K562 (cell line): ENCODE measurements at regions not wholly inside any gene's neighbourhood (a gene's known extent, or its start where the extent isn't known, plus 50 kb on each side); places are given as distances from the start of the nearest gene placed in this dataset.

Experiments
- ATAC-seq: fragments of 200-7000 bp; cut with Tn5 transposase; 3 replicates; pipeline ENCODE4 v1.9.1; 2020; ENCODE audit warnings: moderate library complexity
- BruUV-seq: library from RNA; stranded (reverse); fragments of 400-500 nt; replicated peaks from 2 replicates; lab custom pipeline; 2021; lab: Mats Ljungman, UMichigan
- CTCF ChIA-PET: fragments of 300-600 bp; formaldehyde crosslinking; extraction: SDS; loops from one replicate; lab custom pipeline; 2021; ENCODE audit warnings: low intra/inter-chr PET ratio; lab: Yijun Ruan, JAX
- POLR2A ChIA-PET: fragments of 300-600, 350-650 bp; sonication (Branson Sonifier 250); formaldehyde crosslinking; extraction: SDS; loops from one replicate; lab custom pipeline; 2021; ENCODE audit warnings: antibody characterized with exemption, inconsistent platforms; lab: Yijun Ruan, JAX
- DNase-seq, 4 experiments: peaks; one replicate each; pipeline versions ENCODE4 v3.0.0 to v3.0.0-alpha.2; 2011 to 2018; ENCODE audit warnings: low spot score in 3 of 4, mixed read lengths in 3 of 4; ENCODE audit errors: extremely low read depth in 1 of 4
- FAIRE-seq: peaks from 2 replicates; lab custom pipeline; 2011; peaks lifted over from hg19 to GRCh38; lab: Jason Lieb, UNC
- H2AFZ ChIP-seq: 2 replicates; pipeline ENCODE4 v1.6.0; 2011; ENCODE audit warnings: low read depth, low read length, control low read depth, inconsistent platforms
- H3K27ac ChIP-seq: fragments of 200-600 bp; 3 replicates; pipeline ENCODE4 v1.8.0; 2011; ENCODE audit warnings: low read depth, mild to moderate bottlenecking, control low read depth, inconsistent platforms, low read length, moderate library complexity, mixed read lengths; ENCODE audit errors: extremely low read depth
- H3K27me3 ChIP-seq, 2 experiments: fragments of 300-600 bp in 1 of 2; 2 replicates in 1 of 2; 3 replicates in 1 of 2; pipeline versions ENCODE4 v1.6.0 to v1.8.0; 2011; ENCODE audit warnings: inconsistent platforms in 2 of 2, low read length in 2 of 2, mild to moderate bottlenecking in 1 of 2, mixed read lengths in 1 of 2, moderate library complexity in 1 of 2; ENCODE audit not compliant: control insufficient read depth in 2 of 2, insufficient read depth in 2 of 2
- H3K36me3 ChIP-seq: fragments of 300-600 bp; 3 replicates; pipeline ENCODE4 v1.8.0; 2011; ENCODE audit warnings: mild to moderate bottlenecking, low read length, inconsistent platforms; ENCODE audit not compliant: control insufficient read depth, insufficient read depth
- H3K4me1 ChIP-seq, 2 experiments: fragments of 200-600 bp in 1 of 2; replicated peaks in 1 of 2; 2 replicates in 1 of 2; 3 replicates in 1 of 2; pipeline versions ENCODE4 v1.5.1 to v1.8.0; 2011; ENCODE audit warnings: inconsistent platforms in 2 of 2, low read length in 2 of 2, mild to moderate bottlenecking in 1 of 2, mixed read lengths in 1 of 2, moderate library complexity in 1 of 2; ENCODE audit not compliant: control insufficient read depth in 2 of 2, insufficient read depth in 2 of 2
- H3K4me2 ChIP-seq: 2 replicates; pipeline ENCODE4 v1.6.1; 2011; ENCODE audit warnings: low read length, control low read depth, inconsistent platforms, mixed read lengths; ENCODE audit not compliant: insufficient read depth
- H3K4me3 ChIP-seq: fragments of 200-600 bp; sonication (generic), shearing (Covaris generic); 2 replicates; pipeline ENCODE4 v1.5.1; 2016; ENCODE audit warnings: control low read depth, inconsistent platforms
- H3K79me2 ChIP-seq: fragments of 200-600 bp; 3 replicates; pipeline ENCODE4 v1.8.0; 2011; ENCODE audit warnings: low read length, inconsistent platforms; ENCODE audit not compliant: control insufficient read depth, insufficient read depth
- H3K9ac ChIP-seq, 2 experiments: 2 replicates each; pipeline versions ENCODE4 v1.6.0 to v1.6.1; 2011; ENCODE audit warnings: low read depth in 2 of 2, low read length in 2 of 2, control low read depth in 1 of 2, inconsistent platforms in 1 of 2, mild to moderate bottlenecking in 1 of 2, mixed read lengths in 1 of 2; ENCODE audit not compliant: insufficient read depth in 1 of 2
- H3K9me1 ChIP-seq: one replicate; pipeline ENCODE4 v1.6.0; 2011; ENCODE audit warnings: inconsistent platforms, mild to moderate bottlenecking, low read length, moderate library complexity; ENCODE audit not compliant: control insufficient read depth, insufficient read depth
- H3K9me3 ChIP-seq: replicated peaks from 2 replicates; pipeline ENCODE4 v1.5.1; 2011; ENCODE audit warnings: low read depth, low read length, inconsistent platforms; ENCODE audit not compliant: control insufficient read depth, insufficient read depth
- H4K20me1 ChIP-seq: replicated peaks from 2 replicates; pipeline ENCODE4 v1.6.1; 2011; ENCODE audit warnings: low read length, inconsistent platforms, mixed read lengths; ENCODE audit not compliant: control insufficient read depth, insufficient read depth
- BRCA1 ChIP-seq, 2 experiments: fragments of 450-650 bp in 1 of 2; sonication (generic) in 1 of 2; formaldehyde crosslinking in 1 of 2; IDR thresholded peaks; 2 replicates each; pipeline versions ENCODE4 v1.5.0 to v1.6.1; 2017 to 2020; ENCODE audit warnings: mild to moderate bottlenecking in 1 of 2, missing genetic modification reagents in 1 of 2
- GABPB1 ChIP-seq: sonication (generic); formaldehyde crosslinking; IDR thresholded peaks from 2 replicates; pipeline ENCODE4 v1.8.0; 2022; ENCODE audit warnings: mild to moderate bottlenecking, missing genetic modification reagents
- GATAD2B ChIP-seq: fragments of 450-650 bp; IDR thresholded peaks from 2 replicates; pipeline ENCODE4 v1.6.1; 2017; ENCODE audit warnings: mild to moderate bottlenecking, borderline replicate concordance
- HNRNPH1 ChIP-seq: fragments of 200-400 bp; formaldehyde crosslinking; optimal IDR thresholded peaks from 2 replicates; pipeline ENCODE3; 2017; ENCODE audit warnings: low read depth, mild to moderate bottlenecking, low read length, moderate library complexity
- LARP7 ChIP-seq: fragments of 450-650 bp; IDR thresholded peaks from 2 replicates; pipeline ENCODE4 v1.6.1; 2016
- POLR2G ChIP-seq: fragments of 200-400 bp; formaldehyde crosslinking; IDR thresholded peaks from 2 replicates; pipeline ENCODE4 v1.6.1; 2017; ENCODE audit warnings: low read depth, mild to moderate bottlenecking, antibody characterized with exemption, low read length, moderate library complexity
- RBM25 ChIP-seq: fragments of 200-400 bp; formaldehyde crosslinking; IDR thresholded peaks from 2 replicates; pipeline ENCODE4 v1.6.1; 2018; ENCODE audit warnings: low read length, low read depth, moderate library complexity; ENCODE audit not compliant: severe bottlenecking
- SAFB ChIP-seq: fragments of 200-400 bp; formaldehyde crosslinking; IDR thresholded peaks from 2 replicates; pipeline ENCODE4 v1.6.1; 2017; ENCODE audit warnings: low read depth, low read length, borderline replicate concordance
- SREBF2 ChIP-seq: sonication (generic); formaldehyde crosslinking; IDR thresholded peaks from 2 replicates; pipeline ENCODE4 v1.4.0; 2020; ENCODE audit warnings: mild to moderate bottlenecking, missing genetic modification reagents
- XRCC4 ChIP-seq: IDR thresholded peaks from one replicate; pipeline ENCODE4 v1.6.1; 2011; ENCODE audit not compliant: insufficient read depth, insufficient read length; ENCODE audit errors: extremely low read depth
- ZBTB9 ChIP-seq: fragments of 450-650 bp; formaldehyde crosslinking; IDR thresholded peaks from 2 replicates; pipeline ENCODE4 v1.4.0; 2020; ENCODE audit warnings: mild to moderate bottlenecking, moderate library complexity
- ZC3H4 ChIP-seq: sonication (generic); formaldehyde crosslinking; IDR thresholded peaks from 2 replicates; pipeline ENCODE4 v1.9.0; 2021; ENCODE audit warnings: missing genetic modification reagents, borderline replicate concordance
- ZNF311 ChIP-seq: fragments of 250-450 bp; sonication (Bioruptor Pico); IDR thresholded peaks from 2 replicates; pipeline ENCODE4 v1.4.0; 2020; ENCODE audit warnings: mild to moderate bottlenecking, moderate library complexity
- ZNF561 ChIP-seq: fragments of 450-650 bp; formaldehyde crosslinking; conservative IDR thresholded peaks from 2 replicates; pipeline ENCODE4 v1.4.0; 2020; ENCODE audit warnings: mild to moderate bottlenecking, moderate library complexity
- WGBS: fragments of 100-300 bp; shearing (Covaris generic); methylation state at CpG from one replicate; pipeline ENCODE4 v1.1.6; 2016; ENCODE audit warnings: low coverage, mixed read lengths; ENCODE audit not compliant: insufficient coverage; ENCODE audit errors: missing lambda C conversion rate; 5-methylcytosine and 5-hydroxymethylcytosine counted together
- in situ Hi-C: fragments of 300-500 bp; cut with MboI; formaldehyde crosslinking; loops from 4 replicates; pipeline ENCODE4 v1.15.0; 2018; ENCODE audit warnings: inconsistent platforms, mixed read lengths
- intact Hi-C: fragments of 100-400 bp; cut with micrococcal nuclease; formaldehyde crosslinking; loops from 2 replicates; pipeline ENCODE4 v1.14.2; 2022
- TF ChIP-seq, protein P1 (sequence below): IDR thresholded peaks from 2 replicates; pipeline ENCODE4 v1.6.1; 2016; ENCODE audit warnings: missing genetic modification characterization, missing compliant biosample characterization

- H3K9ac ChIP-seq = no peak overlapping the region
- no peaks in the 10 kb centered on the region for H3K27me3 ChIP-seq
- no peak overlapping the region for H3K4me2 ChIP-seq
- no peaks in the 10 kb centered on the region for H3K9me3 ChIP-seq
- TF ChIP-seq ZNF311 (CRISPR knock-in tag) (no peak), LARP7 (no peak), POLR2G (no peak), SREBF2 (CRISPR knock-in tag) (no peak), XRCC4 (no peak), RBM25 (no peak), ZC3H4 (CRISPR knock-in tag) (no peak), GABPB1 (CRISPR knock-in tag) (no peak), BRCA1 (IDR thresholded peaks at IDR 0.05) (no peak), BRCA1 (CRISPR knock-in tag; IDR thresholded peaks at IDR 0.05) (no peak), GATAD2B (no peak), ZNF561 (no peak), SAFB (no peak), ZBTB9 (CRISPR knock-in tag) (no peak), HNRNPH1 (no peak)
- TF ChIP-seq, protein P1, sequence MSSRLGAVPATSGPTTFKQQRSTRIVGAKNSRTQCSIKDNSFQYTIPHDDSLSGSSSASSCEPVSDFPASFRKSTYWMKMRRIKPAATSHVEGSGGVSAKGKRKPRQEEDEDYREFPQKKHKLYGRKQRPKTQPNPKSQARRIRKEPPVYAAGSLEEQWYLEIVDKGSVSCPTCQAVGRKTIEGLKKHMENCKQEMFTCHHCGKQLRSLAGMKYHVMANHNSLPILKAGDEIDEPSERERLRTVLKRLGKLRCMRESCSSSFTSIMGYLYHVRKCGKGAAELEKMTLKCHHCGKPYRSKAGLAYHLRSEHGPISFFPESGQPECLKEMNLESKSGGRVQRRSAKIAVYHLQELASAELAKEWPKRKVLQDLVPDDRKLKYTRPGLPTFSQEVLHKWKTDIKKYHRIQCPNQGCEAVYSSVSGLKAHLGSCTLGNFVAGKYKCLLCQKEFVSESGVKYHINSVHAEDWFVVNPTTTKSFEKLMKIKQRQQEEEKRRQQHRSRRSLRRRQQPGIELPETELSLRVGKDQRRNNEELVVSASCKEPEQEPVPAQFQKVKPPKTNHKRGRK (tag) = no peak
- DNase-seq (no peak), FAIRE-seq (no peak), ATAC-seq (no peak)
- ChIA-PET CTCF (no interaction called here), POLR2A (no interaction called here)
- in situ Hi-C loops = no loop called here
- no peaks in the 10 kb centered on the region for H3K4me1 ChIP-seq
- intact Hi-C loops = loop anchor here (5.0 to 10.0 kb wide), 2 partner anchors 136 to 359 kb away; no protein-coding TSS in a partner anchor
- BruUV-seq = no TSS peak
- no peaks in the 10 kb centered on the region for H3K9me1 ChIP-seq
- H3K4me3 ChIP-seq = no peak overlapping the region
- WGBS = 0% methylated on average over 3 of the region's 3 CpGs
- no peak overlapping the region for H2AFZ ChIP-seq
- H3K27ac ChIP-seq = no peak overlapping the region
- H4K20me1 ChIP-seq = no peaks in the 10 kb centered on the region
- H3K36me3 ChIP-seq = no peaks in the 10 kb centered on the region
- H3K79me2 ChIP-seq = no peaks in the 10 kb centered on the region
Measured at GRCh38 chr9:88043647-88044046, 69.3 kb upstream of the CDK20 start.
